Astrocyte (in vitro differentiated cells and primary cell): ENCODE measurements at regions not wholly inside any gene's neighbourhood (a gene's known extent, or its start where the extent isn't known, plus 50 kb on each side); places are given as distances from the start of the nearest gene placed in this dataset.

ENCODE experiments used
- DNase-seq: peaks from one replicate; pipeline ENCODE4 v3.0.0-alpha.2; 2010; ENCODE audit warnings: low read depth
- FAIRE-seq: peaks from 2 replicates; lab custom pipeline; 2011; peaks lifted over from hg19 to GRCh38; lab: Jason Lieb, UNC
- H2AFZ ChIP-seq: 2 replicates; pipeline ENCODE4 v1.6.0; 2012; ENCODE audit warnings: low read depth, low read length, inconsistent platforms
- H3K27ac ChIP-seq: 2 replicates; pipeline ENCODE4 v1.5.1; 2011; ENCODE audit warnings: low read depth, low read length, inconsistent platforms
- H3K27me3 ChIP-seq: 2 replicates; pipeline ENCODE4 v1.6.0; 2011; ENCODE audit warnings: low read length, inconsistent platforms; ENCODE audit not compliant: insufficient read depth
- H3K36me3 ChIP-seq: 2 replicates; pipeline ENCODE4 v1.5.1; 2011; ENCODE audit warnings: low read length, inconsistent platforms; ENCODE audit not compliant: insufficient read depth
- H3K4me1 ChIP-seq: 2 replicates; pipeline ENCODE4 v1.5.1; 2011; ENCODE audit warnings: low read length, inconsistent platforms; ENCODE audit not compliant: insufficient read depth
- H3K4me2 ChIP-seq: 2 replicates; pipeline ENCODE4 v1.6.0; 2012; ENCODE audit warnings: low read length, inconsistent platforms
- H3K4me3 ChIP-seq: 2 replicates; pipeline ENCODE4 v1.5.1; 2011; ENCODE audit warnings: low read depth, mild to moderate bottlenecking, low read length, inconsistent platforms; ENCODE audit not compliant: insufficient read depth
- H3K79me2 ChIP-seq: 2 replicates; pipeline ENCODE4 v1.6.0; 2012; ENCODE audit warnings: mild to moderate bottlenecking, low read length, inconsistent platforms; ENCODE audit not compliant: insufficient read depth
- H3K9ac ChIP-seq: 2 replicates; pipeline ENCODE4 v1.6.0; 2012; ENCODE audit warnings: mild to moderate bottlenecking, low read length, inconsistent platforms
- H3K9me3 ChIP-seq: 2 replicates; pipeline ENCODE4 v1.5.1; 2012; ENCODE audit warnings: low read depth, mild to moderate bottlenecking, low read length, inconsistent platforms; ENCODE audit not compliant: insufficient read depth
- H4K20me1 ChIP-seq: 2 replicates; pipeline ENCODE4 v1.6.0; 2012; ENCODE audit warnings: low read length, inconsistent platforms; ENCODE audit not compliant: insufficient read depth
- H3K27ac Mint-ChIP-seq: one replicate; pipeline ENCODE4 v1.8.0; 2021; ENCODE audit warnings: mild to moderate bottlenecking, mixed read lengths; ENCODE audit not compliant: unreplicated experiment
- H3K27me3 Mint-ChIP-seq: one replicate; pipeline ENCODE4 v1.8.0; 2021; ENCODE audit warnings: low read depth, mixed read lengths; ENCODE audit not compliant: unreplicated experiment
- H3K36me3 Mint-ChIP-seq: one replicate; pipeline ENCODE4 v1.8.0; 2021; ENCODE audit warnings: low read depth, mixed read lengths; ENCODE audit not compliant: unreplicated experiment
- H3K4me1 Mint-ChIP-seq: one replicate; pipeline ENCODE4 v1.8.0; 2021; ENCODE audit warnings: low read depth, mixed read lengths; ENCODE audit not compliant: unreplicated experiment
- H3K4me3 Mint-ChIP-seq: one replicate; pipeline ENCODE4 v1.8.0; 2021; ENCODE audit warnings: mild to moderate bottlenecking, moderate library complexity, mixed read lengths; ENCODE audit not compliant: unreplicated experiment
- H3K9me3 Mint-ChIP-seq: one replicate; pipeline ENCODE4 v1.8.0; 2021; ENCODE audit warnings: mild to moderate bottlenecking, mixed read lengths; ENCODE audit not compliant: unreplicated experiment
- CTCF ChIP-seq: IDR thresholded peaks from 2 replicates; pipeline ENCODE4 v1.5.1; 2011; ENCODE audit warnings: low read depth, mild to moderate bottlenecking, inconsistent platforms, low read length, moderate library complexity; ENCODE audit not compliant: insufficient read depth
- EZH2 ChIP-seq: IDR thresholded peaks from 2 replicates; pipeline ENCODE4 v1.6.1; 2012; ENCODE audit warnings: mild to moderate bottlenecking, low read length, inconsistent platforms; ENCODE audit not compliant: insufficient read depth

- Mint-ChIP-seq H3K27me3 (peaks cover 2% of the 10 kb centered on the region), H3K4me1 (peaks cover 16% of the 10 kb centered on the region)
- no peak for DNase-seq
Measured at GRCh38 chr2:103785432-103785831, 1023.6 kb downstream of the TMEM182 start.

GRCh38 chr2:103785956-103786355, 1024.1 kb downstream of the TMEM182 start:
- Histone ChIP-seq H2AFZ (no peak overlapping the region), H3K36me3 (no peaks in the 10 kb centered on the region), H3K9me3 (no peaks in the 10 kb centered on the region), H3K27me3 (no peaks in the 10 kb centered on the region), H3K4me1 (peaks cover 11% of the 10 kb centered on the region), H3K9ac (no peak overlapping the region), H3K4me3 (no peak overlapping the region), H3K27ac (no peak overlapping the region), H3K79me2 (no peaks in the 10 kb centered on the region), H4K20me1 (no peaks in the 10 kb centered on the region), H3K4me2 (no peak overlapping the region)
- H3K4me3 Mint-ChIP-seq: no peak overlapping the region
- H3K9me3 Mint-ChIP-seq: no peaks in the 10 kb centered on the region
- peaks cover 16% of the 10 kb centered on the region for H3K4me1 Mint-ChIP-seq
- TF ChIP-seq CTCF (no peak), EZH2 (no peak)
- no peaks in the 10 kb centered on the region for H3K36me3 Mint-ChIP-seq
- no peak overlapping the region for H3K27ac Mint-ChIP-seq
- no peak for FAIRE-seq
- H3K27me3 Mint-ChIP-seq: peaks cover 2% of the 10 kb centered on the region
- DNase-seq: no peak

More at GRCh38 chr2:103785432-103785831, 1023.6 kb downstream of the TMEM182 start:
- no peak overlapping the region for H3K9ac ChIP-seq
- no peak overlapping the region for H3K27ac ChIP-seq
- FAIRE-seq: no peak
- H3K4me2 ChIP-seq: no peak overlapping the region
- H3K4me3 ChIP-seq: no peak overlapping the region
- TF ChIP-seq CTCF (no peak), EZH2 (no peak)
- H3K27ac Mint-ChIP-seq: no peak overlapping the region
- no peaks in the 10 kb centered on the region for H3K9me3 Mint-ChIP-seq
- no peaks in the 10 kb centered on the region for H3K36me3 Mint-ChIP-seq
- no peaks in the 10 kb centered on the region for H3K9me3 ChIP-seq
- H2AFZ ChIP-seq: no peak overlapping the region
- no peaks in the 10 kb centered on the region for H3K79me2 ChIP-seq
- H4K20me1 ChIP-seq: no peaks in the 10 kb centered on the region
- no peaks in the 10 kb centered on the region for H3K27me3 ChIP-seq
- peaks cover 11% of the 10 kb centered on the region for H3K4me1 ChIP-seq
- no peaks in the 10 kb centered on the region for H3K36me3 ChIP-seq
- H3K4me3 Mint-ChIP-seq: no peak overlapping the region

GRCh38 chr2:103788389-103788788, 1026.6 kb downstream of the TMEM182 start:
- no peaks in the 10 kb centered on the region for H3K27me3 ChIP-seq
- Mint-ChIP-seq H3K27me3 (peaks cover 2% of the 10 kb centered on the region), H3K27ac (no peak overlapping the region), H3K4me1 (peaks cover 16% of the 10 kb centered on the region), H3K9me3 (no peaks in the 10 kb centered on the region), H3K4me3 (no peak overlapping the region), H3K36me3 (no peaks in the 10 kb centered on the region)
- no peaks in the 10 kb centered on the region for H4K20me1 ChIP-seq
- no peak overlapping the region for H2AFZ ChIP-seq
- peak; percentile 3 for DNase-seq
- H3K79me2 ChIP-seq: no peaks in the 10 kb centered on the region
- H3K4me3 ChIP-seq: no peak overlapping the region
- TF ChIP-seq CTCF (no peak), EZH2 (no peak)
- H3K36me3 ChIP-seq: no peaks in the 10 kb centered on the region
- no peak overlapping the region for H3K9ac ChIP-seq
- H3K4me2 ChIP-seq: no peak overlapping the region
- H3K4me1 ChIP-seq: peaks cover 11% of the 10 kb centered on the region
- H3K27ac ChIP-seq: no peak overlapping the region
- no peaks in the 10 kb centered on the region for H3K9me3 ChIP-seq
- FAIRE-seq: no peak
